KOPT-K1 (cell line): ENCODE measurements at regions not wholly inside any gene's neighbourhood (a gene's known extent, or its start where the extent isn't known, plus 50 kb on each side); places are given as distances from the start of the nearest gene placed in this dataset.

Source experiments
- H3K27ac ChIP-seq: fragments of 200-600 bp; sonication (generic); 2 replicates; pipeline ENCODE4 v1.5.1; 2016; ENCODE audit warnings: antibody characterized with exemption, mild to moderate bottlenecking, low read depth, low read length; ENCODE audit not compliant: poor library complexity, severe bottlenecking
- H3K36me3 ChIP-seq: fragments of 200-600 bp; sonication (generic); 2 replicates; pipeline ENCODE4 v1.5.1; 2017; ENCODE audit warnings: antibody characterized with exemption, mild to moderate bottlenecking, low read length, moderate library complexity; ENCODE audit not compliant: insufficient read depth
- H3K9me3 ChIP-seq: fragments of 200-600 bp; sonication (generic); 2 replicates; pipeline ENCODE4 v1.5.1; 2017; ENCODE audit warnings: antibody characterized with exemption, low read length, mild to moderate bottlenecking; ENCODE audit not compliant: insufficient read depth, poor library complexity, severe bottlenecking

GRCh38 chr1:4203501-4203900 lies 303.4 kb upstream of the C1orf174 start:
- peaks cover 8% of the 10 kb centered on the region for H3K9me3 ChIP-seq
- H3K27ac ChIP-seq = no peak overlapping the region
- H3K36me3 ChIP-seq = no peaks in the 10 kb centered on the region

- peaks cover 8% of the 10 kb centered on the region for H3K9me3 ChIP-seq
Observed at GRCh38 chr1:4207183-4207582, 307.1 kb upstream of the C1orf174 start.

GRCh38 chr1:4207842-4208692 lies 308.0 kb upstream of the C1orf174 start:
- Histone ChIP-seq H3K36me3 (no peaks in the 10 kb centered on the region), H3K27ac (no peak overlapping the region), H3K9me3 (peaks cover 8% of the 10 kb centered on the region)

More at GRCh38 chr1:4207183-4207582, 307.1 kb upstream of the C1orf174 start:
- no peak overlapping the region for H3K27ac ChIP-seq
- no peaks in the 10 kb centered on the region for H3K36me3 ChIP-seq

GRCh38 chr1:4210043-4210442 lies 310.0 kb upstream of the C1orf174 start:
- Histone ChIP-seq H3K9me3 (peaks cover 8% of the 10 kb centered on the region), H3K27ac (no peak overlapping the region), H3K36me3 (no peaks in the 10 kb centered on the region)

GRCh38 chr1:4212796-4213195 lies 312.7 kb upstream of the C1orf174 start:
- Histone ChIP-seq H3K27ac (no peak overlapping the region), H3K36me3 (no peaks in the 10 kb centered on the region), H3K9me3 (no peaks in the 10 kb centered on the region)

GRCh38 chr1:4213366-4213973 lies 313.4 kb upstream of the C1orf174 start:
- Histone ChIP-seq H3K36me3 (no peaks in the 10 kb centered on the region), H3K27ac (no peak overlapping the region), H3K9me3 (no peaks in the 10 kb centered on the region)

- no peaks in the 10 kb centered on the region for H3K9me3 ChIP-seq
- H3K27ac ChIP-seq = no peak overlapping the region
- no peaks in the 10 kb centered on the region for H3K36me3 ChIP-seq
Observed at GRCh38 chr1:4214826-4215225, 314.8 kb upstream of the C1orf174 start.

GRCh38 chr1:4215391-4215790 lies 315.3 kb upstream of the C1orf174 start:
- Histone ChIP-seq H3K36me3 (no peaks in the 10 kb centered on the region), H3K9me3 (no peaks in the 10 kb centered on the region), H3K27ac (no peak overlapping the region)

- Histone ChIP-seq H3K9me3 (no peaks in the 10 kb centered on the region), H3K27ac (no peak overlapping the region), H3K36me3 (no peaks in the 10 kb centered on the region)
Observed at GRCh38 chr1:4216231-4216630, 316.2 kb upstream of the C1orf174 start.

GRCh38 chr1:4218619-4219018 lies 318.5 kb upstream of the C1orf174 start:
- no peaks in the 10 kb centered on the region for H3K9me3 ChIP-seq
- H3K36me3 ChIP-seq = no peaks in the 10 kb centered on the region
- H3K27ac ChIP-seq = no peak overlapping the region

GRCh38 chr1:4219111-4219510 lies 319.0 kb upstream of the C1orf174 start:
- Histone ChIP-seq H3K36me3 (no peaks in the 10 kb centered on the region), H3K27ac (no peak overlapping the region), H3K9me3 (no peaks in the 10 kb centered on the region)

GRCh38 chr1:4219826-4220225 lies 319.8 kb upstream of the C1orf174 start:
- Histone ChIP-seq H3K36me3 (no peaks in the 10 kb centered on the region), H3K9me3 (no peaks in the 10 kb centered on the region), H3K27ac (no peak overlapping the region)

- H3K27ac ChIP-seq = no peak overlapping the region
- H3K36me3 ChIP-seq = no peaks in the 10 kb centered on the region
- H3K9me3 ChIP-seq = no peaks in the 10 kb centered on the region
Observed at GRCh38 chr1:4220362-4220761, 320.3 kb upstream of the C1orf174 start.

- Histone ChIP-seq H3K27ac (no peak overlapping the region), H3K9me3 (no peaks in the 10 kb centered on the region), H3K36me3 (no peaks in the 10 kb centered on the region)
Observed at GRCh38 chr1:4221107-4221506, 321.0 kb upstream of the C1orf174 start.

- Histone ChIP-seq H3K9me3 (no peaks in the 10 kb centered on the region), H3K27ac (no peak overlapping the region), H3K36me3 (no peaks in the 10 kb centered on the region)
Observed at GRCh38 chr1:4224684-4225467, 324.8 kb upstream of the C1orf174 start.
